GM18867 (cell line): ENCODE measurements at regions not wholly inside any gene's neighbourhood (a gene's known extent, or its start where the extent isn't known, plus 50 kb on each side); places are given as distances from the start of the nearest gene placed in this dataset.
"Not testable (repeated sequence)": the region's sequence is repeated elsewhere in the genome, so short reads cannot be mapped to it uniquely, and the experiment has no call there.

Experiments used
- ATAC-seq: cut with Tn5 transposase; IDR thresholded peaks from one replicate; pipeline ENCODE4 v1.9.1; 2021; ENCODE audit warnings: mild to moderate bottlenecking, moderate library complexity; ENCODE audit not compliant: unreplicated experiment

DNA sequence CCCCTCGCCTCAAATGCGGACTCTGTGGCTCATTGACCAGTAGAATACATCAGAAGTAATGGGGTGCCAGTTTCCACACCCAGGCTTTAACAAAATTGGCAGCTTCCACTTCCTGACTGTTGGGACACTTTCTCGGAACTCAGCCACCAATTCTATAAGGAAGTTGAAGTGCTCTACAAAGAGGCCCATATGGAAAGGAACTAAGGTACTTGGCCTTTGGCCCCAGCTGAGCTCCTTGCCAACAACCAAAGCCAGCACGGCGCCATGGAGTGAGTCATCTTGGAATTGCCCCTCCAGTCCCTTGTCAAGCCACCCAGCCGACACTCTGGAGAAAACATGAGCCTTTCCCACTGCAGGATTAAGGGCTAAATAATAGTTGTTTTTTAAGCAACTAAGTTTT lies 262.2 kb upstream of the INTU start:
- ATAC-seq, result no peak

DNA sequence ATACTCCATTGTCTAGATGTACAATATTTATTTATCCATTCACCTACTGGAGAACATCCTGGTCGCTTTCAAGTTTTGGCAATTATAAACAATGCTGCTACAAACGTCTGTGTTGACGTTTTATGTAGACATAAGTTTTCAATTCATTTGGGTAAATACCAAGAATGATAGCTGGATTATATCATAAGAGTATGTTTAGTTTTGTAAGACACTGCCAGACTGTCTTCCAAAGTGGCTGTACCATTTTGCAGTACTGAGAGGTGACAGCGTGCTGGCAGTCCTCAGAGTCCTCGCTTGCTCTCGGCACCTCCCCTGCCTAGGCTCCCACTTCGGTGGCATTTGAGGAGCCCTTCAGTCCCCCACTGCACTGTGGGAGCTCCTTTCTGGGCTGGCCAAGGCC lies 253.3 kb upstream of the INTU start:
- ATAC-seq, result no peak

DNA sequence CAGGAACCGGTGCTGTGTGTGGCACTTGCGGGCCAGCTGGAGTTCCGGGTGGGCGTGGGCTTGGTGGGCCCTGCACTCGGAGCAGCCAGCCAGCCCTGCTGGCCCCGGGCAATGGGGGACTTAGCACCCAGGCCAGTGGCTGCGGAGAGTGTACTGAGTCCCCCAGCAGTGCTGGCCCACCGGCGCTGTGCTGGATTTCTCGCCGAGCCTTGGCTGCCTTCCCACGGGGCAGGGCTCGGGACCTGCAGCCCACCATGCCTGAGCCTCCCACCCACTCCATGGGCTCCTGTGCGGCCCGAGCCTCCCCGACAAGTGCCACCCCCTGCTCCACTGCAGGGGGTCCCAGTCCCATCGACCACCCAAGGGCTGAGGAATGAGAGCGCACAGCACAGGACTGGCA lies 252.8 kb upstream of the INTU start:
- not testable (repeated sequence) for ATAC-seq

DNA sequence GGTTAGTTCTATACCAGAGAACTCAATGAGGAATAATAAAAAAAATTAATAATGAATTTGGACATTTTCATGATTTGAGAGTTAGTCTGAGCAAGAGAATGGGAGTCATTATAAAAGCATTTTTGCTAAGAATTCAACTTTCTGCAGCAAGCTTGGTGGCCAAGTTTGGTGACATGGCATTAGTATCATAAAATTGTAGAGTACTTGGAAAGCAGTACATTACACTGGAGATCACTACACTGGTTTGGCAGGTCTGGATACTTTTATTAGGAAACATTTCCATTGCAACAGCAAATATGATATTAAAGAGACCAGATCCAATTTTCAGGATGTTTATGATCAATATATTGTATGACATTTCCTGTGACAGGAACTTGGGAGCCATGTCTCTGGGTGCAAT lies 249.1 kb upstream of the INTU start:
- no peak for ATAC-seq

DNA sequence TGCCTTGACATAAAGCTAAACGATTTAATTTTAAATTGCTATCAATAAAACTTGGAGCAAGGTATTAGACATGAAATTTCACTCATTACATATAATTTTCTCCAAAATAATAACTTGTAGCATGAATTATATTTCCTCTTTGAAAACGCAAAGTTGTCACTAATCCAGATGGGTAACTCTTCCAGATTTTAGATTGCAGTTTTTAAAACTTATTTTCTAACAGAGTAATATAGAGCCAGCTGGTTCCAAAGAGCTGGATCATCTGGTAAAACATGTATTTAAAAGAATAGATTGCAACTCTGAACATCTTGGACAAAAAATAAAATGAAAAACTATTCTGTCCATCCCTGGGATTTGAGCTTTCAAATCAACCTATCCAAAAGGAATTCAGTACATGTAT lies 238.2 kb upstream of the INTU start:
- no peak for ATAC-seq

DNA sequence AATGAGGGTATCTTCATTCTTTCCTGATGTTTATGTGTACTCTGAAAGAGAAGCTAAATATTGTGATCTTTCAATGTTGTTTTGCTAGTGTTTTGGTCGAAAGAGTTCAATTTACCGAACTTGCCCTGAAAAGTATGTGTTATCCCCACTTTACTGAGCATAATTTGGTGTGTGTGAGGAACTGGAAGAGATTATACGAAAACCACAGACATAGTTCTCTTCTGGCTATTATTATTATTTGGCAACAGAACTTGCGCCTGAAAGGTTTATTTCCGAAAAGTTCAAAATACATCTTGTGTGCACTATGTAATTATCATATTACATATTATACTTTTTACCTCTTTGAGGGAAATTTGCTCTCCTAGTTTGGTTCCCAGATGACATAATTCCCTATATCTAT lies 232.5 kb upstream of the INTU start:
- ATAC-seq, result no peak

DNA sequence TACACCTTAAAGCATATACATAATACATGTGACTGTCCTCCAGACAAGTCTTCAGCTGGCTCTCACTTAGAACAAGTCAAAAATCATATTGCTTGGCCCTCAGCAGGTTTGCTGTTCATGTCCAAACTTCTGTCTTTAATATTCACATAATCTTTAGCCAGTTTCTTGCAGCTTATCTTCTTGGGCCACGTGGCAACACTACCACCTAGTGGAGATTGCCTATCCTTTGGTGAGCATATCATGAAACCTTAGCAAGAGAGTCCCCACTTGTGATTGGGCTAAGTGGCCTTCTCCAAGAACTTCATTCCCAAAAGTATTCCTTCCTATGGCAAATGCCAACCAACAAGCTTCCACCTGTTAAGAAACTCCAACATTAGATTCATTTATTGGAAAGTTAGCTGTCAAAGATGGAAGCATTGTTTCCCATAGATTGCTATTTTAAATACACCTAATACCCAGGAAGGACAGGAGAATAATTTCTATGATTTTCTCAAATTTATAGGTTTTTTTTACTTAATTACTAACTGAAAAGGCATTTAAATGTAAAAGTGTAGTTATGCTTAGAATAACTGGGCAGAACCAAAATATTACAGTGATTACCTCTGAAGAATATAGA lies 231.9 kb upstream of the INTU start:
- ATAC-seq, result peak; percentile 91

DNA sequence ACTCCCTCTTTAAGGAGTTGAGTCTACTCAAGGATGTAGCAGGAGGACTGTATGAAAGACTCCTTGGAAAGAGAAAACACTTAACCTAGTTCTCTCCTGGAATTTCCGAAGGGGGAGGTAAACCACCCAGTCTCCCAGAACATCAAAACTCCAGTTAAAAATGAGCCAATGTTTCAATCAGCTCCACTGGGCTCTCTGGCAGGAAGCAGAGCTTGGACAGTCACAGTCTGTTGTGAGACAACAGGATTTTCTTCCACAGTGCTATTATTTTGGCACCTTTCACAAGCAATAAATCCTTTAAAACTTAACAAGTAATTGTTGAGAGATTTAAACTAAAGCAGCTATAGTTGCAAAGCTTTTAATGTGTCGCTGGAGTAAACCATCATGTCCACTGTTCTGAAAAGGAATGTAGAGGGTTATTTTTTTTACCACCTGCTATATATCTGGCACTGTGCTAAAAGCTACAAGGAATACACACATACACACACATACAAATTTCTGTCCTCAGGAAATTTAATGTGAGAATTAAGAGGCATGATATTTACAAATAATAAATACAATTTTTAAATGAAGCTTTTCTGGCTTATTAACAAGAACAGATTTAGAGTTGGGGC lies 229.2 kb upstream of the INTU start:
- ATAC-seq, result no peak

DNA sequence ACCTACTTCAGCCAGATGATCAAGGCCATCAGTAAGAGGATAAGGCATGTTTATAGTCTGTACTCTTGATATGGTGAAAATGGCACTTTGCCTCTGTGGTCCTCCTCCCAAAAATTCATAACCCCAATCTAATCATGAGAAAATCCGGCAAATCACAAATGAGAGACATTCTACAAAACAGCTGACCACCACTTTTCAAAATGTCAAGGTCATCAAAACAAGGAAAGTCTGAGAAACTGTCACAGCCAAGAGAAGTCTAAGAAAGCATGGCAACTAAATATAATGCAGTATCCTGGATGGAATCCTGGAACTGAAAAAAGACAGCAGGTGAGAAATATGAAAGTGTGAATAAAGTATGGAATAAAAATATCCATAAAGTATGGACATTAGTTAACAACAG lies 226.6 kb upstream of the INTU start:
- ATAC-seq, result no peak

DNA sequence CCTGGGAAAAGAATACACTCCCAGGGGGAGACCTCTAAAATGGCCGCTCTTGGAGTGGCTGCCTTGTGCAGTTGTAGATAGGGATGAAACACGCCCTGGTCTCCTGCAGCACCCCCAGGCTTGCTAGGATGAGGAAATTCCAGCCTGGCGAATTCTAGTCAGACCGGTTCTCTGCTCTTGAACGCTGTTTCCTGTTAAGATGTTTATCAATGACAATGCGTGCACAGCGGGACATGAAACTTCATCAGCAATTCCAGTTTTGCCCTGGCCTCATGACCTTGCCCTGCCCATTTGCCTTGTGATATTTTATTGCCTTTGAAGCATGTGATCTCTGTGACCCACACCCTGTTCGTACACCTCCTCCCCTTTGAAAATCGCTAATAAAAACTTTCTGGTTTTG lies 225.2 kb upstream of the INTU start:
- not testable (repeated sequence) for ATAC-seq

DNA sequence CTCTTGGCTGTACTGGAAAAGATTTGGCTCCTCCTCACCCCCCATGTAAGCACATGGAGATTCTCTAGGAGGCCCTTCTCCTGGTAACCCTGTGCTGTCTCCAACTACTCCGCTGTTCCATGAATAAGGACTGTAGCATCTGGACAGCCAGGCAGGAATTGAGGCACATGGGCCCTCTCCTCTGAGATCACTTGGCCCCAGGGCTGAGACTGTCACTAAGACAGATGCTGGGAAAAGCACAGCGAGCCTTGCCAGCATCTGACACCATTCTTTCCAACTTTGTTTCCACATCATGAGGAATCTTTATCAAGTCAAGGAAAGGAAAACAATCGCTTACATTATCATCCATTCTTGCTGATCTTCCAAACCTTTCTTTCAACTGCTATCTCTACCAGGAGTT lies 222.6 kb upstream of the INTU start:
- ATAC-seq, result no peak

DNA sequence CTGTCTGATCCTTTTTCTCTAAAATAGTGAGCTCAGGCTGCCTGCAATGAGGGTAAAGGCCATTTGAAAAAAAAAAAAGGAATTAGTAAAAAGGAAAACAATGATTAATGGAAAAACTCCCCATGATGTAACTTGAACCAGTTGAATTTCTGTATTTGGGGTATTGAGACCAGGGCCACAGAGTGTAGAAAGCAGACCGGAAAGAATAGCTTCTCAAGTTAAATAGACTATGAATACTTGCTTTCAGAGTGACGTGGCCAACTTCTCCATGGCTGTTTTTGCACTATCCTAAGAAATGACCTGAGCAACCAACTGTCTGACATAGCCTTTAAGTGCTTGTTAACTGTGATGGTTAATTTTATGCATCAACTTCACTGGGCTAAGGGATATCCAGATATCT lies 222.1 kb upstream of the INTU start:
- no peak for ATAC-seq

DNA sequence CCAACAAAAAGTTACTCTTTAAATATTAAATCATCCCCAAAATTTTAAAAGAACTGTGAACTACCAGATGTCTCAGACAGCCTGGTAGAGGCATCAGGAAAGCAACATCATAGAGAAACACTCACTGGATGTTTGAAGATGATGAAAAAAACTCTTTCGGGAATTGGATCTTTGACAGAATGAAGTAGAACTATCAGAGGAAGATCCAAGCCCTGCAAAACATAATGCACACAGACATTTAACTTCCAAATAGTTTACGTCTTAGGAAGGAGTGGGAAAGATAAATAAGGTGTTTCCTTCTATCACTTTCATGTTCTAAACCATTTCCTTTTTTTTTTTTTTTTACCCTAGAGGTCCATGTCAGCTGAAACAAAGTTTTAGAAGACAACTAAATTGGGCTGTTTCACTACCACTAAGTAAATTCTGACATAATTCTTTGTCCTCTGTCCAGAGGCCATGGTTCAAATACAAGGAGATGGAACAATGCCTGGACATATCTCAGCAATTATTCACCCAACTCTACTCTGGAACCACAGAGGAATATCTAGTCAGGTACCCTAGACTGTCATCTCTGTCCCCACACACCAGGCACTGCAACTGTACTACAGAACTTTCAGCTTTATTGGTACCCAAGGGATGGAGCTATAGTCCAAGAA lies 217.7 kb upstream of the INTU start:
- no peak for ATAC-seq

DNA sequence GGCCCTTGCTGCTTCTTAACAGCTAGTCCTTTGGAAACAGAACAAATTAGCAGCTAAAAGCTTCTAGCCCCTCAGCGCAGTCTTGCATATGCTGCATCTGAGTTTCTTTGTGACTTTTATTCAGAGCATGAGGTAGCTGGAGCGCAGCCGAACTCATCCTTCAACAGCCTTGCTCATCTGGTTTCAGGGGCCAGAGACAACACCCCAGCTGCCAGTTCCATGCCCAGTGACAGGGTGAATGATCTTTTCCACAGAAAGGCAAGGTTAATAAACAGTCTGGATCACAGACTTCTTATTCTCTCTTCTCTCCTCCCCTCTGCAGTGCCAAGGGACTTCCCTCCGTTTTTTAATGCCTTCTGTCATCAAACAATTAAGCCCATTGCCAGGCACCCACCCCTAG lies 216.6 kb upstream of the INTU start:
- no peak for ATAC-seq

DNA sequence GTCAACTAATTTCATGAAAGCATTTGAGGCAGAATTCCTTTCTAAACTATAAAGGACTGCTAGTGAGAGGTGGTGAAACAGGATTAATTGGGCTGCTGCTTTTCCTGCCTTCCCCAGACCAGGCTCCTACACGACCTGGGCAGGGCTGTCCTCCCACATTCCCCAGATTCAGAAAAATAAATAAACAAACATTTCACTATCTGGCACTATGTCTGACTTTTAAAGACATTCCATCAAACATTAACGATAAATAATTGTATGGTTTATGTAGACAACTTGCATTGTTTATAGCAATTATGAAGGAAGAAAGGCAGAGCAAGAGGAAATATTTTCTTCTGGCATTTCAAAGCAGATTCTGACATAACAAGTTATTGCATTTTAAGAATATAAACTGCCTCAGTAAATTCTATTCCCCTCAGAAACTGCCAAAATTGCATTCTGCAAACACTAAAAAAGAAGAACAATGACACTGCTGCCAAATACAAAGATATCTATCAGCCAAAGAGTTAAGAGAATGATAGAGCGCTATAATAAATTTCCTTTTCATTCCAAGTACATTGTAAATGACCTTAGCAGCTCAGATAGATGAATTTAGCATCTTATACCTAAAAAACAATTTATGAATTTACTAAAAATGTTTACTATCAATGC lies 214.7 kb upstream of the INTU start:
- no peak for ATAC-seq

DNA sequence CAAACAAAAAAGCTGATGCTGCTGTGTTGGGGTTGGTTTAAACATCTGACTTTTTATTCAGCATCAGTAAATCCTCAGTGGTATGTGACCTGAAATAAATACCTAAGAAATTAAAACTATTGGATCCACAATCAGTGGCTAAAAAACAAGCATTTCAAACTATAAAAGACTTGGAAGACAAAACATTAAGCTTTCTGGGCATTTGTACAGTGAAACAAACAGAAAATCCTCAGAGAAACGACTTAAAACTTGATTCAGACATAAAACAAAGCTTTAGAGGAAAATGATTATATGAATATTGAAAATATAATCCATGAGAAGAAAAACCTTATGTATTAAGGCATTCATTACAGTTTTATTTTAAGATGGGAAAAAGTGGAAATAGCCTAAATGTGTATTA lies 213.3 kb upstream of the INTU start:
- ATAC-seq, result no peak

DNA sequence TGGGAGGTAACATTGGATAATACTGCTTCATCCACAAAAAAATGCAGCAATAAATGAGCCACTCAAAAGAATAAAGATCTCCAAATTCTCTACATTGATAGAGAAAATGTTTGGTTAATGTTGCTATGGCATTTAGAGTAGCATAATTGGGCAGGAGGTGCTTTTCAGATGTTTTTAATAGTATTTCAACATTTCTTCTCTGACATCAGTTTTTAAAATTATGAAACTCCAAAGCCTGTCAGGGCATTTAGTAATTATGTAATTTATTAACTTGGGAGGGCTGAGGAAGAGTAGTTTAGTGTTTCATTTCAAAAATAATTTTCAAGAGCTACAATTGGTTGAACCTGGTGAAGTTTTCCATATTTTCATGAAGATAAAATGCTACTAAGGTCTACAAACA lies 211.3 kb upstream of the INTU start:
- ATAC-seq, result no peak

DNA sequence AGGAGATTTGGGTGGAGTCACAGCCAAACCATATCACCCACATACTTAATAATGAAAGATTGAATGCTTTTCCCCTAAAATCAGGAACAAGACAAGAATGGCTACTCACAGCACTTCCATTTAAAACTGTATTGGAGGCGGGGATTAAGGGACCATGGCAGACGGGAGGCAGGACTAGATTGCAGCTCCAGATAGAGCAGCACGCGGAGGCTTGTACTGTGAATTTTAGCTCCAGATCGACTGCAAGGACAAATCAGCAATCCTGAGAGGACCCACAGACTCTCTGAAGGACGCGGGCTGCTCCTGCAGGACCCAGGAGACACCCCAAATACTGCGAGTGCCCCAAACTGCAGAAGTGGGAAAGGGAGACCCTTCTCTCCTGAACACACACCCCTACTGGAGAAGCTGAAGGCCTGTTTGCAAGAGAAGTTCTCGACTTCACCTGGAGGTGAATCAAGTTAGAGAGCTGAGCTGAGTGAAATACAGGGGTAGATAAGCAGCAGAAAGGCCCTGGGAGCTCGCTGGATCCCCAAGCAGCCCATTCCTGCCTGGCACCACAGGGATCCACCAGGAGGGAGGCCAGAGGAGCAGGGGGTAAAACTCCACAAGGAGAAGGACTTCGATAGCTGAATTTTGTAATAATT lies 207.4 kb upstream of the INTU start:
- no peak for ATAC-seq

DNA sequence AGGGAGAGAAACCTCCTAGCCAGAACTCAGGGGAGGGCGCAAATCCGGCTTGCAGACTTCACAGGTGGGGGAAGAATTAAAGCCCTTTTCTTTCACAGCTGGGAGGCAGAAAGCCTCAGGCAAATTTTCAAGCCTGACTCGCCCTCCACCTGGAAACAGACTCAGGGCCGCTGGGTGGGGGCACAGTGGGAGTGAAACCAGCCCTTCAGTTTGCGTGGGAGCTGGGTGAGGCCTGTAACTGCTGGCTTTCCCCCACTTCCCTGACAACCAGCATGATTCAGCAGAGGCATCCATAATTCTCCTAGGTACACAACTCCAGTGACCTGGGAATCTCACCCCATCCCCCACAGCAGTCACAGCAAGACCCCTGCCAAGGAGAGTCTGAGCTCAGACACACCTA lies 206.9 kb upstream of the INTU start:
- ATAC-seq, result no peak

DNA sequence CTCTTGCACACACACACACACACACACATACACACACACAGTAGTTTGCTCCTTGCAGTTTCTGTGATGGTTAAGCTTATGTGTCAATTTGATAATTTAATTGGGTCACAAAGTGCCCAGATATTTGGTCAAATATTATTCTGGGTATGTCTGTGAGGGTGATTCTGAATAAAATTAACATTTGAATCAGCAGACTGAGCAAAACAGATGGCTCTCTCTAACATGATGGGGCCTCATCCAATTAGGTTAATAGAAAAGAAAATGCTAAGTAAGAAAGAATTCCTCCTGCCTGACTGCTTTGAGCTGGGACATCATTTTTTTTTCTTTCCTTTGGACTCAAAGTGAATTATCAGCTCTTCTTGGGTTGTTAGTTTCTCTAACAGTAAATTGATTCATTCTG lies 191.2 kb upstream of the INTU start:
- ATAC-seq, result no peak

DNA sequence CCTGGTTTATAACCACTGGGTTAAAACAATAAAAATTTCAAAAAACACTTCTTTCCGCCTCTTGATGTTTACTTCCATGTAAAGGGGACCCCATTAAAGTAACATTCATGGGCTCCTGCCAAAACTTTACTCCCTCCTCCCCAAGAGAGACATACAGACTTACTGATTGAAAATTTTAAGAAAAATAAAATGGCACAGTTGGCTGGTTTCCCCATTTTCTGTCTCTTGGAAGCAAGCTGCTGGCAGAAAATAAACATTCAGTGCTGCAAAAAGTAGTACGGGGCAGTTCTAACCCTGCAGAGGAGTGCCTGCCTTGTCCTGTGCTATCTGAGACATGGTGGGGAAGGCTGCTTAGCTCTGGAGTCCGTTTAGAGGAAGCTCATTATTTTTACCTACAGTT lies 187.3 kb upstream of the INTU start:
- no peak for ATAC-seq

DNA sequence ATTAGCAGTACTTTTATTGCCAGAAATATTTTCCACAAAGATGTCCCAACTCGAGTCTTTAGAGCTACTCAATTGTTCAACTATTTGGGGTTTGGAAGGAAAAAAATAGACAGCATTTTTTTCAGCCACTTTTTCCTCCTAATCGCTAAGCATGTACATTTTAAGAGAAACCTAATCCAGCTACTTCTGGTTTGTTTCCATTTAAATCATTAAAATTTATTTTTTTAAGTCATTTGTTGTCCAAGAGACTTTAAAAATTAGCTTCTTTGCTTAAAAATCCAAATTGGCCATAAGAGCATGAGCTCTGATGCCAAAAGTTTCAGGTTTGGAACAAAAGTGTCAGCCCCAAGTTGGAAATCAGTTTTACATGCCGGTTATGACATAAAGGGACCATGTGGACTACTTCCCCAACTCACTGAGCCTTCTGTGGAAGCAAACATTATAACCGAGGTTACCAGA lies 186.3 kb upstream of the INTU start:
- ATAC-seq, result no peak
